H9 (cell line): ENCODE measurements at regions not wholly inside any gene's neighbourhood (a gene's known extent, or its start where the extent isn't known, plus 50 kb on each side); places are given as distances from the start of the nearest gene placed in this dataset.

Source experiments
- DNase-seq: peaks from one replicate; pipeline ENCODE4 v3.0.0-alpha.2; 2017
- H2AFZ ChIP-seq: one replicate; pipeline ENCODE4 v1.6.1; 2013; ENCODE audit warnings: mild to moderate bottlenecking, low read length, control low read depth, moderate library complexity
- H2AK5ac ChIP-seq: 2 replicates; pipeline ENCODE4 v1.6.1; 2013; ENCODE audit warnings: low read length, control low read depth, mixed read lengths; ENCODE audit not compliant: insufficient read length
- H2BK120ac ChIP-seq: one replicate; pipeline ENCODE4 v1.6.1; 2013; ENCODE audit warnings: low read depth, mild to moderate bottlenecking, low read length, control low read depth, inconsistent platforms; ENCODE audit not compliant: poor library complexity, severe bottlenecking
- H2BK12ac ChIP-seq: 2 replicates; pipeline ENCODE4 v1.6.1; 2013; ENCODE audit warnings: low read length, control low read depth, mixed read lengths, low read depth; ENCODE audit not compliant: insufficient read length
- H2BK15ac ChIP-seq: 2 replicates; pipeline ENCODE4 v1.6.1; 2013; ENCODE audit warnings: low read depth, low read length, control low read depth
- H2BK20ac ChIP-seq: one replicate; pipeline ENCODE4 v1.6.1; 2013; ENCODE audit warnings: low read depth, mild to moderate bottlenecking, low read length, control low read depth, inconsistent platforms; ENCODE audit not compliant: poor library complexity, severe bottlenecking
- H2BK5ac ChIP-seq: 2 replicates; pipeline ENCODE4 v1.6.1; 2013; ENCODE audit warnings: low read length, control low read depth, mixed read lengths; ENCODE audit not compliant: insufficient read length
- H3K14ac ChIP-seq: 2 replicates; pipeline ENCODE4 v1.6.1; 2013; ENCODE audit warnings: low read length, control low read depth; ENCODE audit not compliant: insufficient read depth
- H3K18ac ChIP-seq: 2 replicates; pipeline ENCODE4 v1.6.1; 2013; ENCODE audit warnings: low read depth, mild to moderate bottlenecking, mixed read lengths, low read length, control low read depth; ENCODE audit not compliant: insufficient read length
- H3K23ac ChIP-seq: 2 replicates; pipeline ENCODE4 v1.6.1; 2013; ENCODE audit warnings: low read length, control low read depth, mixed read lengths, low read depth; ENCODE audit not compliant: insufficient read length
- H3K23me2 ChIP-seq: 2 replicates; pipeline ENCODE4 v1.6.1; 2013; ENCODE audit warnings: low read depth, mild to moderate bottlenecking, mixed read lengths, low read length, control low read depth; ENCODE audit not compliant: insufficient read length, poor library complexity, severe bottlenecking
- H3K27ac ChIP-seq: 2 replicates; pipeline ENCODE4 v1.5.1; 2013; ENCODE audit warnings: low read length, control low read depth, mixed read lengths, low read depth; ENCODE audit not compliant: insufficient read length
- H3K27me3 ChIP-seq: 2 replicates; pipeline ENCODE4 v1.6.1; 2013; ENCODE audit warnings: low read length, control low read depth, inconsistent platforms; ENCODE audit not compliant: insufficient read depth
- H3K4ac ChIP-seq: 2 replicates; pipeline ENCODE4 v1.6.1; 2013; ENCODE audit warnings: low read depth, mild to moderate bottlenecking, control low read depth, inconsistent platforms, low read length, moderate library complexity
- H3K4me1 ChIP-seq: 2 replicates; pipeline ENCODE4 v1.6.1; 2013; ENCODE audit warnings: low read length, control low read depth, inconsistent platforms; ENCODE audit not compliant: insufficient read depth
- H3K4me2 ChIP-seq: 2 replicates; pipeline ENCODE4 v1.6.1; 2013; ENCODE audit warnings: low read length, control low read depth, mixed read lengths; ENCODE audit not compliant: insufficient read length, insufficient read depth
- H3K56ac ChIP-seq: 2 replicates; pipeline ENCODE4 v1.6.1; 2013; ENCODE audit warnings: low read depth, mild to moderate bottlenecking, mixed read lengths, low read length, control low read depth; ENCODE audit not compliant: insufficient read length
- H3K79me1 ChIP-seq: 2 replicates; pipeline ENCODE4 v1.6.1; 2013; ENCODE audit warnings: low read depth, mild to moderate bottlenecking, moderate library complexity, low read length, control low read depth, inconsistent platforms; ENCODE audit not compliant: insufficient read depth, poor library complexity, severe bottlenecking
- H3K79me2 ChIP-seq: 2 replicates; pipeline ENCODE4 v1.6.1; 2013; ENCODE audit warnings: low read length, control low read depth, inconsistent platforms; ENCODE audit not compliant: insufficient read depth
- H3K9ac ChIP-seq: 2 replicates; pipeline ENCODE4 v1.6.1; 2013; ENCODE audit warnings: low read length, control low read depth, mixed read lengths; ENCODE audit not compliant: insufficient read length; ENCODE audit errors: extremely low read depth
- H3K9me3 ChIP-seq: one replicate; pipeline ENCODE4 v1.6.1; 2013; ENCODE audit warnings: low read depth, low read length, inconsistent platforms; ENCODE audit not compliant: control insufficient read depth
- H3T11ph ChIP-seq: one replicate; pipeline ENCODE4 v1.6.1; 2013; ENCODE audit warnings: mild to moderate bottlenecking, low read length, control low read depth, inconsistent platforms
- H4K20me1 ChIP-seq: one replicate; pipeline ENCODE4 v1.6.1; 2013; ENCODE audit not compliant: control insufficient read depth, insufficient read length, insufficient read depth
- H4K5ac ChIP-seq: 2 replicates; pipeline ENCODE4 v1.6.1; 2013; ENCODE audit warnings: low read depth, mild to moderate bottlenecking, mixed read lengths, low read length, control low read depth; ENCODE audit not compliant: insufficient read length
- H4K8ac ChIP-seq: replicated peaks from 2 replicates; pipeline ENCODE4 v1.6.1; 2013; ENCODE audit warnings: low read length, control low read depth, mixed read lengths, low read depth; ENCODE audit not compliant: insufficient read length
- H4K91ac ChIP-seq: 2 replicates; pipeline ENCODE4 v1.6.1; 2013; ENCODE audit warnings: low read depth, mild to moderate bottlenecking, moderate library complexity, mixed read lengths, low read length, control low read depth; ENCODE audit not compliant: insufficient read length
- H3K27ac Mint-ChIP-seq, 3 experiments: 2 replicates in 2 of 3; 3 replicates in 1 of 3; pipeline ENCODE4 v1.8.0; 2020 to 2021; ENCODE audit warnings: mixed read lengths in 3 of 3, mild to moderate bottlenecking in 1 of 3, moderate library complexity in 1 of 3
- H3K27me3 Mint-ChIP-seq: 2 replicates; pipeline ENCODE4 v1.8.0; 2021; ENCODE audit warnings: low read depth, mild to moderate bottlenecking, moderate library complexity, mixed read lengths
- H3K36me3 Mint-ChIP-seq, 3 experiments: 2 replicates in 2 of 3; 3 replicates in 1 of 3; pipeline ENCODE4 v1.8.0; 2020 to 2021; ENCODE audit warnings: low read depth in 3 of 3, mixed read lengths in 3 of 3; ENCODE audit not compliant: insufficient read depth in 1 of 3
- H3K4me1 Mint-ChIP-seq, 2 experiments: 2 replicates each; pipeline ENCODE4 v1.8.0; 2020; ENCODE audit warnings: mixed read lengths in 2 of 2
- H3K4me3 Mint-ChIP-seq, 2 experiments: 2 replicates in 1 of 2; 3 replicates in 1 of 2; pipeline ENCODE4 v1.8.0; 2020 to 2021; ENCODE audit warnings: mild to moderate bottlenecking in 2 of 2, mixed read lengths in 2 of 2, moderate library complexity in 1 of 2
- H3K9me3 Mint-ChIP-seq, 2 experiments: 2 replicates in 1 of 2; 3 replicates in 1 of 2; pipeline ENCODE4 v1.8.0; 2020; ENCODE audit warnings: mild to moderate bottlenecking in 2 of 2, mixed read lengths in 2 of 2, moderate library complexity in 1 of 2
- WGBS: extraction: QIAGEN DNeasy Blood & Tissue Kit; methylation state at CpG from one replicate; pipeline ENCODE4 v1.1.7; 2013; ENCODE audit warnings: missing lambda C conversion rate, low lambda C conversion rate, mixed read lengths; ENCODE audit not compliant: insufficient read length; ENCODE audit errors: extremely low coverage; 5-methylcytosine and 5-hydroxymethylcytosine counted together
- TF ChIP-seq, protein P1 (sequence below): fragments of 200-600 bp; sonication (generic); conservative IDR thresholded peaks from 3 replicates; pipeline ENCODE4 v1.8.0; 2021; ENCODE audit warnings: antibody characterized with exemption, mild to moderate bottlenecking

DNA sequence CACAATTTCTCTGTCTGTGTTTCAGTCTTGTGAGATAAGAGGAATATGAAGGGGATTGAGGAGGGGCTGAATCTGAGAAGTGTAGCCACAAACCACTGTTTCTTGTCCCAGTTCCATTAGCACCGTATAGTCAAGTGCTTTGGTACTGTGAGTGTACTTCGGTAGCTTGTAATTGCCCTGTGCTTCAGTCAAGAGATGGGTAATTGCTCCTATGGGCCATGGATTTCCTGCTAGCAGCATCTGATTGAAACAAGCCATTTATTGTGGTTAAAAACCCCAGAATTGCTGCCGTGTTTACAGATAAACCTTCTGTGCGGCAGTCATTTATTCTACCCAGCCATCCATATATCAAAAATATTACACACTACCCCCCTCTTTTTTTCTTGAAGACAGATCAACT lies 98.6 kb downstream of the MAT2B start:
- H3K4me3 Mint-ChIP-seq = no peak overlapping the region
- TF ChIP-seq, protein P1, sequence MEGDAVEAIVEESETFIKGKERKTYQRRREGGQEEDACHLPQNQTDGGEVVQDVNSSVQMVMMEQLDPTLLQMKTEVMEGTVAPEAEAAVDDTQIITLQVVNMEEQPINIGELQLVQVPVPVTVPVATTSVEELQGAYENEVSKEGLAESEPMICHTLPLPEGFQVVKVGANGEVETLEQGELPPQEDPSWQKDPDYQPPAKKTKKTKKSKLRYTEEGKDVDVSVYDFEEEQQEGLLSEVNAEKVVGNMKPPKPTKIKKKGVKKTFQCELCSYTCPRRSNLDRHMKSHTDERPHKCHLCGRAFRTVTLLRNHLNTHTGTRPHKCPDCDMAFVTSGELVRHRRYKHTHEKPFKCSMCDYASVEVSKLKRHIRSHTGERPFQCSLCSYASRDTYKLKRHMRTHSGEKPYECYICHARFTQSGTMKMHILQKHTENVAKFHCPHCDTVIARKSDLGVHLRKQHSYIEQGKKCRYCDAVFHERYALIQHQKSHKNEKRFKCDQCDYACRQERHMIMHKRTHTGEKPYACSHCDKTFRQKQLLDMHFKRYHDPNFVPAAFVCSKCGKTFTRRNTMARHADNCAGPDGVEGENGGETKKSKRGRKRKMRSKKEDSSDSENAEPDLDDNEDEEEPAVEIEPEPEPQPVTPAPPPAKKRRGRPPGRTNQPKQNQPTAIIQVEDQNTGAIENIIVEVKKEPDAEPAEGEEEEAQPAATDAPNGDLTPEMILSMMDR = no peak
- no peak overlapping the region for H3K4ac ChIP-seq

More for the DNA sequence above, 98.6 kb downstream of the MAT2B start:
- Mint-ChIP-seq H3K36me3 (no peaks in the 10 kb centered on the region), H3K9me3 (no peaks in the 10 kb centered on the region; a peak in 1 of 5 replicates), H3K27me3 (no peaks in the 10 kb centered on the region), H3K4me1 (no peaks in the 10 kb centered on the region), H3K27ac (no peak overlapping the region)
- H3K4me2 ChIP-seq = no peak overlapping the region
- no peak overlapping the region for H2AK5ac ChIP-seq
- H3K27me3 ChIP-seq = no peaks in the 10 kb centered on the region
- no peak overlapping the region for H2AFZ ChIP-seq
- H3K23me2 ChIP-seq = no peaks in the 10 kb centered on the region
- H3K18ac ChIP-seq = no peak overlapping the region
- DNase-seq = no peak
- no peak overlapping the region for H2BK12ac ChIP-seq
- no peak overlapping the region for H4K5ac ChIP-seq
- no peak overlapping the region for H3K9ac ChIP-seq
- no peak overlapping the region for H2BK120ac ChIP-seq
- H3K27ac ChIP-seq = no peak overlapping the region
- no peaks in the 10 kb centered on the region for H3K79me1 ChIP-seq
- H4K8ac ChIP-seq = no peak overlapping the region
- H3K56ac ChIP-seq = no peak overlapping the region
- no peak overlapping the region for H3T11ph ChIP-seq
- H2BK20ac ChIP-seq = no peak overlapping the region
- H3K9me3 ChIP-seq = no peaks in the 10 kb centered on the region
- no peak overlapping the region for H3K14ac ChIP-seq
- WGBS = no CpG with 5 or more reads among the region's 4 CpGs
- no peak overlapping the region for H4K91ac ChIP-seq
- no peaks in the 10 kb centered on the region for H3K4me1 ChIP-seq
- H3K23ac ChIP-seq = no peak overlapping the region
- H2BK15ac ChIP-seq = no peak overlapping the region
- H4K20me1 ChIP-seq = no peaks in the 10 kb centered on the region
- no peak overlapping the region for H2BK5ac ChIP-seq
- no peaks in the 10 kb centered on the region for H3K79me2 ChIP-seq
